Occipital lobe (tissue), 1 donor: ENCODE measurements at regions not wholly inside any gene's neighbourhood (a gene's known extent, or its start where the extent isn't known, plus 50 kb on each side); places are given as distances from the start of the nearest gene placed in this dataset.

Source experiments
- DNase-seq: peaks from one replicate; lab custom pipeline; 2025; lab: John Stamatoyannopoulos, UW

DNA sequence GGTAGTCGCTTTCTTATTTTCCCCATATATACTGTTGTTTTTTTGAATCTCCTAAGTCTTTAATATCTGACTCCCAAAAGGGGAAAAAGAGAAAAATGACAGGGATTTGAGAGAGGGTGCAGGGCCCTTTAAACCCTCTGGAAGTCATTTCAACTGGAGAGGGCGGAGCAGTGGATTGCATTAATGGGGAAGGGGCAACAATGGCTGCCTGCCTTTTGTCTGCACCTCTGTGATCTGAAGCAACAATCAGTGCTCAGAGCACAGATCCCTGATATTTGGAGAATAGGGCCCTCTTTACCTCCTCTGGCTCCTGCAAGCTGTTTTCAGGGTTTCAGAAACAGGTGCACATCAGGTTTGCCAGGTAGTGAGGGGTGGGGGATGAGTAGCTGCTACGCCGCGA lies 1458.3 kb upstream of the TENM3 start:
- DNase-seq: no peak

DNA sequence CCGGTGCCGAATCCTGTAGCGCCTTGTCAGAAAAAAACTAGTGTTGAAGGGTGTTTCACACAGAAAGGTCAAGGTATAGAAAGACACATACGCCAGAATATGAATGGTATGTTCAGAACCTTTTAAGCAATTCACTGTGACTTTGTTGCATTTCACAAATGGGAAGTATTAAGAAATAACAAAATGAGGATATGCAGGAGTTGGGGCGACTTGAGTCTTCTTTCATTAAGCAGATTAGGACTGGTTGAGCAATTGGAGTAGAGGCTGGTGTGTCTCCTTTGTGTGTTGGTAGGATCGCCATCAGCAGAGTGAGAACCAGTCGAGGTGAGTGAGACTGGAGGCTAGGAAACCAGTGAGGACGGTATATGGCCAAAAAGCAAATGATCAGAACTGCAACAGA lies 1454.5 kb upstream of the TENM3 start:
- DNase-seq: no peak

DNA sequence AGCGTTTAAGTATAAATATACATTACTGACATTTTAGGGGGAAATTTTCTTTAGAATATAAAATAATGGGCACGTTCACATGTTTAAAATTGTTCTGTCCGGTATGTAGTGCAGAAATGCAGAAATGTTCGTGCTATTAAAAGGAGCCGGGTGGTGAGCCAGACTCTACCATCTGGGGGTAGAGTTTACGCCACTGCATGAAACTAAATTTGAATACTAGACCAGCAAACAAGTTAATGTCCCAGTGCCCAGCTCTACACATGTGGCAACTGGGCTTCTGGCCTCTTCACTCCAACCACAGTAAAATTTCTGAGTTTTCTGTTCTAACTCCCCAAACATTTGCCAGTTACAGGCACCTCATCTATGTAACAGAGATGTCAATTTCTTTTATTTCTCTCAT lies 1453.3 kb upstream of the TENM3 start:
- no peak for DNase-seq

DNA sequence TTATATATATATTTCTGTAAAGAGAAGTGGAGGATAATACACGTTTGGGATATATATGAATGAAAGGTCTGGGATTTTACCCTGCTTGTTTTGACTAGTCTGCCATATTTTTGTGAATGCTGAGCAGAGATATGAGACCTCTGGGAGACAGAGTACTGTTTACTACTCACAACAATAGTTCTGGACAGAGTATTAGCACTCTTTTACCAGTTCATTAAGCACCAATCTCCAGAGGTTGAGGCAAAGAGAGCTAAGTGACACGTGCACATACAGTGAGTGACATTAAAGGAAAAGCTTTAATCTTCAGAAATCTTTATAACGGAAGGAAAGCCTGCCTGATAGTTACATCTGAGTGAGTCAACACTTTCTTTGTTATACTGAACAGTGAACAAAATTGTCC lies 1452.7 kb upstream of the TENM3 start:
- no peak for DNase-seq

GRCh38 chr4:180792541-180792940 lies 1450.7 kb upstream of the TENM3 start:
- no peak for DNase-seq

DNA sequence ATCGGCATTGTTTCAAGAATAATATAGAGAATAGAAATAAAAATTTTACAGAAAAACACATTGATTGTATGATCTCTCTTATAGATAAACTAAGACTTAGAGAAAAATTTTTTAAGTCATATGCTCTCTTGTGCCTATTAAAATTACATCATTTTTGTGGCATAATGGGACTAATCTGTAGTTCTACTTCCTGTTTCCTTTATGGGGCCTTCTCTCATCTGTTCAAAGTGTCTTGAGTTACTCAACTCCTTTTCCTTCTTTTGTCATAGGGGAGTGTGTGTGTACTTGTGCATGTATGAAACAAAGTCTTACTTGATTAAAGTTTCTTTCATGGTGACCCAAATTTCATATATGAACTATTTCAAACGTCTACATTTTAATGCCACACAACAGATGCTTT lies 1448.9 kb upstream of the TENM3 start:
- no peak for DNase-seq

- DNase-seq: no peak
These were observed 1445.1 kb upstream of the TENM3 start for GRCh38 chr4:180798036-180798577.

DNA sequence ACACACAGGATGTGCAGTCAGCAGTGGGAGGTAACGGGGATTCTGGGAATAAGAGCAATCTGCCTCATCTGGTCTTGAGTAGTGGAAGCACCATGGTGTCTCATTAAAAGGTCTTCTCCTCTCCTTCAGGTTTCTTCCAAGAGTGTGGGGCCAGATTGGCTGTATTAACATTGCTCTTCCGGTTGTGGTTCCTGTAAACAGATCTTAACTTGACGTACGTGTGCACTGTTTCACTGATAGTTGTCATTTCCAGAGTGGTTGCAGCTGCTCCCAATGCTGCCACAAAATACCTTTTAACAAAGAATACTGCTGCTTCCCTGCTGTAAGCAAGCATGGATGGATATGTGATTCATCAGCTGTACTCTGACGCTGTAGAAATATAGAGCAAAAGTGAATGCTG lies 1443.4 kb upstream of the TENM3 start:
- DNase-seq: no peak

GRCh38 chr4:180805101-180805500 lies 1438.1 kb upstream of the TENM3 start:
- DNase-seq: no peak

DNA sequence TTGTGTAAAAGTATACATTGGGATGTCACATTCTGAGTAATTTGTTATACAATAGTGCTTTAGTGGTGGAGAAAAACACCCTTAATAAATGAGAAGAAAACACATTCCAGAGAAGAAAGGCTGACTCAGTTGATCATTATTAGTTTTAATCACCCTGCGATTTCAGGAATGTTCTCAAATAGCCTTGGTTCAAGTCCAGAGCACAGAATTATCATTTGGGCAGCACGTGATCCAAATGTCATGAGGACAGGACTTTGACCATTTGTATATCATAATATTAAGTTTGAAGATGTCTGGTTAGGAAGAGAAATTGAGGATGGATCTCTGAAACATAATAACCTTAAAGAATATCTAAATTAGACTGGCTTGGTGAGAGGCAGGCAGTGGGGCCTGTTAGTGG lies 1434.3 kb upstream of the TENM3 start:
- no peak for DNase-seq

DNA sequence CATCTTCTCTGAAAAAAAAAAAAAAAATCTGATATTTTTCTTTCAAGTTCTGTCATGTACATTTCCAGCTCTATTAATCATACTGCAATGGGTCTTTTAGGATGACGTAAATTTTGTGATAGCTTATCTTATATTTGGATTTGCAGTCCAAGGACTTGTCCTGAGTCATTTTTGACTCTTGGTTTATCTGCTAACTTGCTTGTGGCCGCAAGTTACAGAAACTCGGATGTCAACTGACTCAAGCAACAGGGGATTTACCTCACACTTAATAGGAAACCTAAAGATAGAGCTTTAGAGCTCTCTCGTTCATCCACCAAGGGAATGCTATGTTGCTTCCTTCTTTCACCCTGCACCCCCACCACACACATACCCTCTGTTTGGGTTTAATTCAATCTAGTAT lies 1433.8 kb upstream of the TENM3 start:
- no peak for DNase-seq

DNA sequence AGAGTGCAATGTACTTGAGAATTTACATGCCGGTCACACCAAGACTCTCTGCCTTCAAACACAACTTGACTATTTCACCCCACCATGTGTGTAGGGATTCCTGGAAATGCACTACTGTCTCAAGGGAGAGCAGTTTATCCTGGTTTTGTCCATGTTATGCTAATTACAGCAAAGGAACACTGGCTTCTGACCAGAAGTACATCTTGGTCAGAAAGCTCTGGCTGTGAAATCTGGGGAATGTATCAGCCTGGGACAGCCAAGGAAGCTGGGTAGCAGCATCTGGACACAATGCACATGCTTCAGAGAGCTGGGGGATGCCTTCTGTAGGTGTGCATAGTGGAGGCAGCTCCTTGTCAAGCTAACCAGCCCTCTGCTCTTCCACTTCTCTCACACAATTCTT lies 1432.6 kb upstream of the TENM3 start:
- DNase-seq: no peak

- no peak for DNase-seq
These were observed 1431.6 kb upstream of the TENM3 start for GRCh38 chr4:180811556-180811955.

- DNase-seq: no peak
These were observed 1430.4 kb upstream of the TENM3 start for GRCh38 chr4:180812783-180813182.

- no peak for DNase-seq
These were observed 1428.3 kb upstream of the TENM3 start for GRCh38 chr4:180814875-180815417.

GRCh38 chr4:180817529-180817928 lies 1425.7 kb upstream of the TENM3 start:
- DNase-seq: no peak

- DNase-seq: no peak
These were observed 1420.1 kb upstream of the TENM3 start for GRCh38 chr4:180823108-180823507.

GRCh38 chr4:180827232-180828009 lies 1415.8 kb upstream of the TENM3 start:
- no peak for DNase-seq

DNA sequence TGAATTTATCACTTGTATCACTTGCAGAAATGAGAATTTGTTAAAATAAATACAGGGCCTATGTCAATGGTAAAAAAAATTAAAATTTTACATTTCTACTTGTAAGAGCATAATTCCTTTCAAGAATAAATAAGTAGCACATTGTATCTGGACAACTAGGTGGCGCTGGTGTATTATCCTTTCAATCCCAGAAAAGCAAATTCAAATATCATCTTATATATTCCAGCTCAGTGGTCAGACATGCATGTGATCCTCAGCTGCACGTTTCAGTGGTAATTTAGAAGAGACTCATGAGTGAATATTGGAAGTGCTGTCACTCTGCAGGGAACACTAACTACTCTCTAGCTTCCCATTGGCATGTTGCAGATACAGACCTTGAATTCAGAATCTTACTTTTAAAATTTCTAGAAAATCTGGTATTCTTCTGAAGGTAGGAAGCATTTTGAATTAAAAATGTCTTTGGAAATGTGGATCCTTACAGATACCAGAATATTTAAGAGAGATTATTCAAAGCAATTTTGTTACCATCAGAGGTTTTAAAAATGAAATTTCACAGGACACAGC lies 1414.7 kb upstream of the TENM3 start:
- DNase-seq: no peak

GRCh38 chr4:180832073-180832472 lies 1411.1 kb upstream of the TENM3 start:
- DNase-seq: no peak

GRCh38 chr4:180840142-180840541 lies 1403.1 kb upstream of the TENM3 start:
- no peak for DNase-seq

GRCh38 chr4:180850318-180850940 lies 1392.8 kb upstream of the TENM3 start:
- no peak for DNase-seq

- DNase-seq: no peak
These were observed 1390.5 kb upstream of the TENM3 start for GRCh38 chr4:180852738-180853137.
